Stimulated activated CD4-positive, alpha-beta T cell treated with anti-CD3 and anti-CD28 coated beads, Interleukin-2, amount 100 ng/mL, for 48 hours (primary cell): ENCODE measurements at regions not wholly inside any gene's neighbourhood (a gene's known extent, or its start where the extent isn't known, plus 50 kb on each side); places are given as distances from the start of the nearest gene placed in this dataset.

ENCODE experiments used
- DNase-seq, 2 donors: peaks; one replicate each; pipeline ENCODE4 v3.0.0-alpha.2; 2020

GRCh38 chr13:62960723-62961122, 1545.1 kb upstream of the PCDH20 start:
- no peak for DNase-seq

GRCh38 chr13:62933809-62934208, 1518.2 kb upstream of the PCDH20 start:
- DNase-seq = no peak

GRCh38 chr13:62932256-62932883, 1516.7 kb upstream of the PCDH20 start:
- no peak for DNase-seq

- no peak for DNase-seq
Measured at GRCh38 chr13:62931853-62932252, 1516.2 kb upstream of the PCDH20 start.

GRCh38 chr13:62924395-62924794, 1508.7 kb upstream of the PCDH20 start:
- DNase-seq = no peak

- DNase-seq = no peak
Measured at GRCh38 chr13:62920159-62920558, 1504.5 kb upstream of the PCDH20 start.

- no peak for DNase-seq
Measured at GRCh38 chr13:62919491-62919890, 1503.8 kb upstream of the PCDH20 start.

- DNase-seq = no peak
Measured at GRCh38 chr13:62910541-62911060, 1495.0 kb upstream of the PCDH20 start.

GRCh38 chr13:62908321-62908720, 1492.7 kb upstream of the PCDH20 start:
- no peak for DNase-seq

GRCh38 chr13:62906896-62907295, 1491.2 kb upstream of the PCDH20 start:
- DNase-seq = no peak

- DNase-seq = no peak
Measured at GRCh38 chr13:62906469-62906868, 1490.8 kb upstream of the PCDH20 start.

GRCh38 chr13:62887046-62887445, 1471.4 kb upstream of the PCDH20 start:
- DNase-seq = no peak

- no peak for DNase-seq
Measured at GRCh38 chr13:62879071-62879470, 1463.4 kb upstream of the PCDH20 start.

- DNase-seq = no peak
Measured at GRCh38 chr13:62875118-62875640, 1459.5 kb upstream of the PCDH20 start.

GRCh38 chr13:62850331-62850730, 1434.7 kb upstream of the PCDH20 start:
- DNase-seq = no peak

- DNase-seq = no peak
Measured at GRCh38 chr13:62847520-62847919, 1431.9 kb upstream of the PCDH20 start.

GRCh38 chr13:62846302-62846701, 1430.7 kb upstream of the PCDH20 start:
- no peak for DNase-seq

- no peak for DNase-seq
Measured at GRCh38 chr13:62839338-62839737, 1423.7 kb upstream of the PCDH20 start.

GRCh38 chr13:62838929-62839328, 1423.3 kb upstream of the PCDH20 start:
- DNase-seq = no peak

GRCh38 chr13:62837895-62838294, 1422.2 kb upstream of the PCDH20 start:
- DNase-seq = no peak

- DNase-seq = no peak
Measured at GRCh38 chr13:62829486-62829885, 1413.8 kb upstream of the PCDH20 start.

GRCh38 chr13:62799931-62800436, 1384.3 kb upstream of the PCDH20 start:
- DNase-seq = no peak

- DNase-seq = no peak
Measured at GRCh38 chr13:62799038-62799535, 1383.4 kb upstream of the PCDH20 start.

- no peak for DNase-seq
Measured at GRCh38 chr13:62793850-62794249, 1378.2 kb upstream of the PCDH20 start.

- no peak for DNase-seq
Measured at GRCh38 chr13:62781866-62782265, 1366.2 kb upstream of the PCDH20 start.
